Activated naive CD4-positive, alpha-beta T cell treated with anti-CD3 and anti-CD28 coated beads, Interleukin-2, amount 50 U/mL, for 72 hours (primary cell): ENCODE measurements at regions not wholly inside any gene's neighbourhood (a gene's known extent, or its start where the extent isn't known, plus 50 kb on each side); places are given as distances from the start of the nearest gene placed in this dataset.

ENCODE experiments used
- ATAC-seq, 2 donors: fragments of 150-1000 bp; cut with Tn5 transposase; 2 replicates each; pipeline ENCODE4 v1.10.0; 2021; ENCODE audit warnings: mild to moderate bottlenecking in 2 of 2, moderate library complexity in 2 of 2
- DNase-seq, 2 donors: peaks; one replicate each; pipeline ENCODE4 v3.0.0; 2021 to 2022; ENCODE audit warnings: low spot score in 2 of 2
- H3K27ac Mint-ChIP-seq, 2 donors: one replicate each; pipeline ENCODE4 v1.8.0; 2022; ENCODE audit warnings: mild to moderate bottlenecking in 2 of 2, mixed read lengths in 2 of 2
- H3K36me3 Mint-ChIP-seq, 2 donors: one replicate each; pipeline ENCODE4 v1.8.0; 2022; ENCODE audit warnings: mixed read lengths in 2 of 2
- H3K9me3 Mint-ChIP-seq, 2 donors: one replicate each; pipeline ENCODE4 v1.8.0; 2022; ENCODE audit warnings: mixed read lengths in 2 of 2

DNA sequence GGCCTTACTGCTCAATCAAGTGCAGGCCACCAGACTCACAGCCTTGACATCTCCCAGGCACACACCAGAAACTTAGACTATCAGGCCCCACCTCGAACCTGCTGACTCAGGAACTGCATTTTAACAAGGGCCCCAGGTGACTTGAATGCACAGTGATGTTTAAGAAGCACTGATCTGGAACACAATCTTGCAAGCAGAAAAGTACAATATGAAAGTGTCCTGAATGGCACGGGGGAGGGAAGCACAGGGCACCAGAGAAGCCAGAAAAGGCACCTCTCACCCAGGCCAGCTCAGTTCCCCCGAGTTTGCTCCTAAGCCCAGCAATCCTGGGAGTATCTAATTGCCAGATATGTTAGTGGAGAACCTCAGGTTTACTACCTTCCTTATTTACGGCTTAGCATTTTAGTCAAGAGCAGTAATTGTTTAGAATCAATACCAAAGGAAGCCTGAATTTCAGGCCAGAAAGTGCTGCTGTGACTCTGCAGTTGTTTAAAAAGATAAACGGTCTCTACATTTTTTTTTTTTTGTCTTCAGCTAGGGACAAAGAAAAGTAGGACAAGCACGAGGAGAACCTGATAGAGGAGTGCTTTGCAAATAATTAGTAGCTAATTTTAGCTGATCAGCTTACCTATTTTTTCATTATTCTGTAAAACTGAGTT, 50.9 kb upstream of the CDC42BPA start:
- no peak for ATAC-seq
- no peak for DNase-seq
- no peaks in the 10 kb centered on the region for H3K36me3 Mint-ChIP-seq
- H3K27ac Mint-ChIP-seq, result no peak overlapping the region
- no peaks in the 10 kb centered on the region for H3K9me3 Mint-ChIP-seq
